H1 (cell line): ENCODE measurements at regions not wholly inside any gene's neighbourhood (a gene's known extent, or its start where the extent isn't known, plus 50 kb on each side); places are given as distances from the start of the nearest gene placed in this dataset.

Experiments used
- SIN3A ChIP-seq, 2 experiments: IDR thresholded peaks in 1 of 2; conservative IDR thresholded peaks in 1 of 2; 2 replicates each; pipeline ENCODE4 v1.6.1; 2011 to 2012; ENCODE audit warnings: low read length in 2 of 2, improper control_type of control experiment in 1 of 2, low read depth in 1 of 2, mild to moderate bottlenecking in 1 of 2
- TF ChIP-seq, protein P1 (sequence below): fragments of 300-600 bp; sonication (generic); IDR thresholded peaks from 2 replicates; pipeline ENCODE4 v1.7.1; 2012; ENCODE audit warnings: low read length, moderate library complexity, mild to moderate bottlenecking, inconsistent platforms; ENCODE audit not compliant: insufficient replicate concordance

DNA sequence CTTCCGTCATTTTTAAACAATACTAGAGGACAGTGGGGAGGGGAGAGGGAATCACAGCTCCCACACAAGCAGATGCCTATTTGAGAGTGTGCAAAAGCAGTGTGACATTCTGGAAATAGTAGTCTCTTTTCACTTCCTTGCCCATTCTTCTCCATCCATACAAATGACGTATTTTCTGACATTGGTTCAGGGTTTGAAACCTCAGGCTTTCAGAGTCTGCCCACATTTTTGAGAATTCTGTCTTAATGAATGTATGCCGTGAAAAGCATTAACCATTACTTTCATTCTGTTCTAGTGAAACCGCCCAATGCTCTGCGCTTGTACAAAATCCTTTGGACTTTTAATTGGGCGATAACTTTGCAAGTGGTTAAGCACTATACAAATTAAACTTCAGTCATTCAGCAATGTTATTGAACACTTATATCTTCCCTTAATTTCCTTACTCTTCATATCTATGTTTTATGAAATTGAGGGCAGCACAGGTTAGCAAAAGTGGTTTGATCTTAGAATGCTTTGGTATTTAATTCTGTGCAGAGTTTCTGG is 265.7 kb downstream of the SOX4 start (continued):
- TF ChIP-seq, protein P1, sequence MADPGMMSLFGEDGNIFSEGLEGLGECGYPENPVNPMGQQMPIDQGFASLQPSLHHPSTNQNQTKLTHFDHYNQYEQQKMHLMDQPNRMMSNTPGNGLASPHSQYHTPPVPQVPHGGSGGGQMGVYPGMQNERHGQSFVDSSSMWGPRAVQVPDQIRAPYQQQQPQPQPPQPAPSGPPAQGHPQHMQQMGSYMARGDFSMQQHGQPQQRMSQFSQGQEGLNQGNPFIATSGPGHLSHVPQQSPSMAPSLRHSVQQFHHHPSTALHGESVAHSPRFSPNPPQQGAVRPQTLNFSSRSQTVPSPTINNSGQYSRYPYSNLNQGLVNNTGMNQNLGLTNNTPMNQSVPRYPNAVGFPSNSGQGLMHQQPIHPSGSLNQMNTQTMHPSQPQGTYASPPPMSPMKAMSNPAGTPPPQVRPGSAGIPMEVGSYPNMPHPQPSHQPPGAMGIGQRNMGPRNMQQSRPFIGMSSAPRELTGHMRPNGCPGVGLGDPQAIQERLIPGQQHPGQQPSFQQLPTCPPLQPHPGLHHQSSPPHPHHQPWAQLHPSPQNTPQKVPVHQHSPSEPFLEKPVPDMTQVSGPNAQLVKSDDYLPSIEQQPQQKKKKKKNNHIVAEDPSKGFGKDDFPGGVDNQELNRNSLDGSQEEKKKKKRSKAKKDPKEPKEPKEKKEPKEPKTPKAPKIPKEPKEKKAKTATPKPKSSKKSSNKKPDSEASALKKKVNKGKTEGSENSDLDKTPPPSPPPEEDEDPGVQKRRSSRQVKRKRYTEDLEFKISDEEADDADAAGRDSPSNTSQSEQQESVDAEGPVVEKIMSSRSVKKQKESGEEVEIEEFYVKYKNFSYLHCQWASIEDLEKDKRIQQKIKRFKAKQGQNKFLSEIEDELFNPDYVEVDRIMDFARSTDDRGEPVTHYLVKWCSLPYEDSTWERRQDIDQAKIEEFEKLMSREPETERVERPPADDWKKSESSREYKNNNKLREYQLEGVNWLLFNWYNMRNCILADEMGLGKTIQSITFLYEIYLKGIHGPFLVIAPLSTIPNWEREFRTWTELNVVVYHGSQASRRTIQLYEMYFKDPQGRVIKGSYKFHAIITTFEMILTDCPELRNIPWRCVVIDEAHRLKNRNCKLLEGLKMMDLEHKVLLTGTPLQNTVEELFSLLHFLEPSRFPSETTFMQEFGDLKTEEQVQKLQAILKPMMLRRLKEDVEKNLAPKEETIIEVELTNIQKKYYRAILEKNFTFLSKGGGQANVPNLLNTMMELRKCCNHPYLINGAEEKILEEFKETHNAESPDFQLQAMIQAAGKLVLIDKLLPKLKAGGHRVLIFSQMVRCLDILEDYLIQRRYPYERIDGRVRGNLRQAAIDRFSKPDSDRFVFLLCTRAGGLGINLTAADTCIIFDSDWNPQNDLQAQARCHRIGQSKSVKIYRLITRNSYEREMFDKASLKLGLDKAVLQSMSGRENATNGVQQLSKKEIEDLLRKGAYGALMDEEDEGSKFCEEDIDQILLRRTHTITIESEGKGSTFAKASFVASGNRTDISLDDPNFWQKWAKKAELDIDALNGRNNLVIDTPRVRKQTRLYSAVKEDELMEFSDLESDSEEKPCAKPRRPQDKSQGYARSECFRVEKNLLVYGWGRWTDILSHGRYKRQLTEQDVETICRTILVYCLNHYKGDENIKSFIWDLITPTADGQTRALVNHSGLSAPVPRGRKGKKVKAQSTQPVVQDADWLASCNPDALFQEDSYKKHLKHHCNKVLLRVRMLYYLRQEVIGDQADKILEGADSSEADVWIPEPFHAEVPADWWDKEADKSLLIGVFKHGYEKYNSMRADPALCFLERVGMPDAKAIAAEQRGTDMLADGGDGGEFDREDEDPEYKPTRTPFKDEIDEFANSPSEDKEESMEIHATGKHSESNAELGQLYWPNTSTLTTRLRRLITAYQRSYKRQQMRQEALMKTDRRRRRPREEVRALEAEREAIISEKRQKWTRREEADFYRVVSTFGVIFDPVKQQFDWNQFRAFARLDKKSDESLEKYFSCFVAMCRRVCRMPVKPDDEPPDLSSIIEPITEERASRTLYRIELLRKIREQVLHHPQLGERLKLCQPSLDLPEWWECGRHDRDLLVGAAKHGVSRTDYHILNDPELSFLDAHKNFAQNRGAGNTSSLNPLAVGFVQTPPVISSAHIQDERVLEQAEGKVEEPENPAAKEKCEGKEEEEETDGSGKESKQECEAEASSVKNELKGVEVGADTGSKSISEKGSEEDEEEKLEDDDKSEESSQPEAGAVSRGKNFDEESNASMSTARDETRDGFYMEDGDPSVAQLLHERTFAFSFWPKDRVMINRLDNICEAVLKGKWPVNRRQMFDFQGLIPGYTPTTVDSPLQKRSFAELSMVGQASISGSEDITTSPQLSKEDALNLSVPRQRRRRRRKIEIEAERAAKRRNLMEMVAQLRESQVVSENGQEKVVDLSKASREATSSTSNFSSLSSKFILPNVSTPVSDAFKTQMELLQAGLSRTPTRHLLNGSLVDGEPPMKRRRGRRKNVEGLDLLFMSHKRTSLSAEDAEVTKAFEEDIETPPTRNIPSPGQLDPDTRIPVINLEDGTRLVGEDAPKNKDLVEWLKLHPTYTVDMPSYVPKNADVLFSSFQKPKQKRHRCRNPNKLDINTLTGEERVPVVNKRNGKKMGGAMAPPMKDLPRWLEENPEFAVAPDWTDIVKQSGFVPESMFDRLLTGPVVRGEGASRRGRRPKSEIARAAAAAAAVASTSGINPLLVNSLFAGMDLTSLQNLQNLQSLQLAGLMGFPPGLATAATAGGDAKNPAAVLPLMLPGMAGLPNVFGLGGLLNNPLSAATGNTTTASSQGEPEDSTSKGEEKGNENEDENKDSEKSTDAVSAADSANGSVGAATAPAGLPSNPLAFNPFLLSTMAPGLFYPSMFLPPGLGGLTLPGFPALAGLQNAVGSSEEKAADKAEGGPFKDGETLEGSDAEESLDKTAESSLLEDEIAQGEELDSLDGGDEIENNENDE, result no peak
- no peak for TF ChIP-seq SIN3A (conservative IDR thresholded peaks at IDR 0.05 in 1 of 2, IDR thresholded peaks at IDR 0.05 in 1 of 2; ENCODE audit: low read depth in 1 of 2, low read length in 2 of 2)
